Lower lobe of right lung (tissue), 2 donors: ENCODE measurements at regions not wholly inside any gene's neighbourhood (a gene's known extent, or its start where the extent isn't known, plus 50 kb on each side); places are given as distances from the start of the nearest gene placed in this dataset.

Source experiments
- ATAC-seq, 2 donors: fragments of 200-7000 bp; cut with Tn5 transposase; one replicate each; pipeline ENCODE4 v1.9.1; 2020 to 2022; ENCODE audit warnings: mild to moderate bottlenecking in 2 of 2, moderate library complexity in 2 of 2
- DNase-seq: peaks from one replicate; pipeline ENCODE4 v3.0.0-alpha.2; 2020
- H3K27ac ChIP-seq: fragments of 200-600 bp; one replicate; pipeline ENCODE4 v1.8.0; 2022
- H3K27me3 ChIP-seq: fragments of 200-600 bp; one replicate; pipeline ENCODE4 v1.8.0; 2022; ENCODE audit warnings: low read depth
- H3K36me3 ChIP-seq: fragments of 200-600 bp; one replicate; pipeline ENCODE4 v1.8.0; 2022; ENCODE audit warnings: mild to moderate bottlenecking
- H3K4me1 ChIP-seq: fragments of 200-600 bp; one replicate; pipeline ENCODE4 v1.8.0; 2022
- H3K4me3 ChIP-seq: fragments of 200-600 bp; one replicate; pipeline ENCODE4 v1.8.0; 2022; ENCODE audit warnings: mild to moderate bottlenecking
- H3K9me3 ChIP-seq: fragments of 200-600 bp; one replicate; pipeline ENCODE4 v1.8.0; 2022
- CTCF ChIP-seq: fragments of 200-600 bp; IDR thresholded peaks from one replicate; pipeline ENCODE4 v1.8.0; 2022; ENCODE audit warnings: antibody characterized with exemption, mild to moderate bottlenecking
- intact Hi-C: fragments of 100-400 bp; cut with DNase I; formaldehyde crosslinking; loops from one replicate; pipeline ENCODE4 v1.11.0; 2022
- donor health status: DM: no; HTN: yes; CAD: no; lungs with severe emphysema.

- H3K36me3 ChIP-seq, result no peaks in the 10 kb centered on the region
- TF ChIP-seq CTCF, result no peak
- H3K9me3 ChIP-seq, result no peaks in the 10 kb centered on the region
- no peak for ATAC-seq
- H3K4me1 ChIP-seq, result no peaks in the 10 kb centered on the region
- intact Hi-C loops, result no loop called here
- no peak for DNase-seq
- no peak overlapping the region for H3K4me3 ChIP-seq
- no peak overlapping the region for H3K27ac ChIP-seq
- no peaks in the 10 kb centered on the region for H3K27me3 ChIP-seq
Measured at GRCh38 chr2:140013545-140014203, 1233.5 kb upstream of the NXPH2 start.

- Histone ChIP-seq H3K36me3 (no peaks in the 10 kb centered on the region), H3K4me3 (no peak overlapping the region), H3K9me3 (no peaks in the 10 kb centered on the region), H3K27ac (no peak overlapping the region), H3K27me3 (no peaks in the 10 kb centered on the region), H3K4me1 (no peaks in the 10 kb centered on the region)
- DNase-seq (no peak), ATAC-seq (no peak)
- intact Hi-C loops, result no loop called here
- no peak for TF ChIP-seq CTCF
Measured at GRCh38 chr2:140011287-140011686, 1231.1 kb upstream of the NXPH2 start.

GRCh38 chr2:140002110-140002509 is 1221.9 kb upstream of the NXPH2 start:
- intact Hi-C loops, result no loop called here
- H3K36me3 ChIP-seq, result no peaks in the 10 kb centered on the region
- H3K4me1 ChIP-seq, result no peaks in the 10 kb centered on the region
- no peaks in the 10 kb centered on the region for H3K9me3 ChIP-seq
- H3K4me3 ChIP-seq, result no peak overlapping the region
- H3K27me3 ChIP-seq, result no peaks in the 10 kb centered on the region
- DNase-seq, result no peak
- ATAC-seq, result no peak
- H3K27ac ChIP-seq, result no peak overlapping the region
- no peak for TF ChIP-seq CTCF

DNA sequence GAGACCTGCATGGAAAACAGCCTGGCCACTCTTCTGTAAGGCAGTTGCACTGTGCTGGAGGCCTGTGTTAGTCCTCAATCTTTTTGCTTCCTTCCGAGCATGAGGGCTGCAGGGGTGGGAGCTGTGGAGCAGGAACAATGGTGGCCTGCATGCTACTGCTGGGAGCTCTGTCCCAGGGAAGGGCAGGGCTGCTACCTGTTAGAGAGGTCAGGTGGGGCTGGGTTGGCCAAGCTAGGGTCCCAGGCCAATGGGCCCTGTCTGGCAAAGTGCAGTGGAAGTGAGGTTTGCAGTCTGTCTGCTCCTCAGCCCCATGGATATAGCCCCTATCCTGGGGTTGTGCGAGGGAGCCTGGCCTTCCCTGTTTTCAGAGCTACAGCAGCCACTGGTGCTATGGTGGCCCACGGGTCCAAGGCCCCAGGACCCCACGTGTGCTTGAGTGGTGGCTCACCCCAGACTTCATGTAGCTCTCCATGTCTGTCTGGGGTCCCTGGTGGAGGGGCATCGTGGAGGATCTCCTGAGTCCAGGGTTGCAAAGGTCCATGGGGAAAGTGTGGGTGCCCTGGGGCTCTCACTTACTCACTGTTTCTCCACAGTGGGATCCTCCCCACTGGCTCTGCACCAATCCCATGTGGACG is 1212.6 kb upstream of the NXPH2 start:
- DNase-seq, result peak; percentile 33
- intact Hi-C loops, result no loop called here

DNA sequence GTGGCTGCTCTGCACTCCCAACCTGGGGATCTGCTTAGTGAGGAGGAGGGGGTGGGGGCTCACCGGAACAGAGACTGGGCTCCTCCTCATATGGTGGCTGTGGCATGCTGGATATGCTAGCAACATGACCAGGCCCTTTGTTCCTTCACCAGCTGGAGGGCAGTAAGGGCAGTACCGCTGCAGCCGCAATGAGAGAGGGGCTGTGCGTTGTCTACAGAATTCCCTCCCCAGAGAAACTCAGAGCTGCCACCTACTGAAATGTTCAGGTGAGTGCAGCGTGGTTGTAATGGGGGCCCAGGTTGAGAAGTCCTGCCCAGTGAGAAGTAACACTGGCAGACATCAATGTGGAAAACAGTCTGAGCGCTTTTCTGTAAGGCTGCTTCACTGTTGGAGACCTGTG is 1211.9 kb upstream of the NXPH2 start:
- intact Hi-C loops, result no loop called here
- no peaks in the 10 kb centered on the region for H3K4me1 ChIP-seq
- no peak for TF ChIP-seq CTCF
- no peaks in the 10 kb centered on the region for H3K9me3 ChIP-seq
- peak in 1 of 2 donors; percentile 32 for ATAC-seq
- no peak overlapping the region for H3K4me3 ChIP-seq
- no peaks in the 10 kb centered on the region for H3K27me3 ChIP-seq
- no peak for DNase-seq
- H3K27ac ChIP-seq, result no peak overlapping the region
- H3K36me3 ChIP-seq, result no peaks in the 10 kb centered on the region

More for the DNA sequence above, 1212.6 kb upstream of the NXPH2 start:
- Histone ChIP-seq H3K4me3 (no peak overlapping the region), H3K4me1 (no peaks in the 10 kb centered on the region), H3K36me3 (no peaks in the 10 kb centered on the region), H3K27ac (no peak overlapping the region), H3K9me3 (no peaks in the 10 kb centered on the region), H3K27me3 (no peaks in the 10 kb centered on the region)
- ATAC-seq, result peak in 1 of 2 donors; percentile 32
- TF ChIP-seq CTCF, result no peak
